GM23338 (cell line): ENCODE measurements at regions not wholly inside any gene's neighbourhood (a gene's known extent, or its start where the extent isn't known, plus 50 kb on each side); places are given as distances from the start of the nearest gene placed in this dataset.

Experiments used
- ATAC-seq: fragments of 200-7000 bp; cut with Tn5 transposase; 3 replicates; pipeline ENCODE4 v1.9.1; 2020
- DNase-seq: peaks from one replicate; pipeline ENCODE4 v3.0.0-alpha.2; 2015; ENCODE audit warnings: low spot score
- H2AFZ ChIP-seq: fragments of 200-600 bp; sonication (generic); 2 replicates; pipeline ENCODE4 v1.8.0; 2016; ENCODE audit warnings: antibody characterized with exemption, mild to moderate bottlenecking, moderate library complexity
- H3F3A ChIP-seq: fragments of 200-600 bp; sonication (generic); replicated peaks from 2 replicates; pipeline ENCODE4 v1.8.0; 2017; ENCODE audit warnings: antibody characterized with exemption, mixed run types, low read depth
- H3K27ac ChIP-seq: fragments of 200-600 bp; sonication (generic); 2 replicates; pipeline ENCODE4 v1.6.1; 2016; ENCODE audit warnings: low read depth
- H3K27me3 ChIP-seq: fragments of 200-600 bp; sonication (generic); 2 replicates; pipeline ENCODE4 v1.8.0; 2016; ENCODE audit warnings: mild to moderate bottlenecking, mixed run types, moderate library complexity; ENCODE audit not compliant: insufficient read depth
- H3K36me3 ChIP-seq: fragments of 200-600 bp; sonication (generic); 2 replicates; pipeline ENCODE4 v1.8.0; 2016; ENCODE audit warnings: mild to moderate bottlenecking; ENCODE audit not compliant: insufficient read depth
- H3K4me1 ChIP-seq: fragments of 200-600 bp; sonication (generic); 2 replicates; pipeline ENCODE4 v1.8.0; 2016; ENCODE audit warnings: mild to moderate bottlenecking, moderate library complexity; ENCODE audit not compliant: insufficient read depth
- H3K4me2 ChIP-seq: fragments of 200-600 bp; sonication (generic); 2 replicates; pipeline ENCODE4 v1.7.1; 2017; ENCODE audit warnings: mixed run types
- H3K4me3 ChIP-seq: fragments of 200-600 bp; sonication (generic); 2 replicates; pipeline ENCODE4 v1.6.1; 2016; ENCODE audit warnings: mixed run types
- H3K79me2 ChIP-seq: fragments of 200-600 bp; sonication (generic); replicated peaks from 2 replicates; pipeline ENCODE4 v1.8.0; 2017; ENCODE audit warnings: mild to moderate bottlenecking; ENCODE audit not compliant: insufficient read depth
- H3K9me2 ChIP-seq: fragments of 200-600 bp; sonication (generic); 2 replicates; pipeline ENCODE4 v1.8.0; 2017; ENCODE audit not compliant: insufficient read depth
- H4K20me1 ChIP-seq: fragments of 200-600 bp; sonication (generic); replicated peaks from 2 replicates; pipeline ENCODE4 v1.8.0; 2017; ENCODE audit warnings: mild to moderate bottlenecking; ENCODE audit not compliant: insufficient read depth
- H3K27ac Mint-ChIP-seq: 2 replicates; pipeline ENCODE4 v1.8.0; 2020; ENCODE audit warnings: inconsistent platforms, mild to moderate bottlenecking, moderate library complexity, mixed read lengths
- H3K27me3 Mint-ChIP-seq: 3 replicates; pipeline ENCODE4 v1.8.0; 2022; ENCODE audit warnings: low read depth, mild to moderate bottlenecking, moderate library complexity, mixed read lengths, inconsistent platforms; ENCODE audit not compliant: insufficient read depth, poor library complexity
- H3K36me3 Mint-ChIP-seq: 3 replicates; pipeline ENCODE4 v1.8.0; 2021; ENCODE audit warnings: low read depth, mild to moderate bottlenecking, inconsistent platforms, moderate library complexity, mixed read lengths
- H3K4me1 Mint-ChIP-seq: 3 replicates; pipeline ENCODE4 v1.8.0; 2020; ENCODE audit warnings: mild to moderate bottlenecking, inconsistent platforms, mixed read lengths
- H3K4me3 Mint-ChIP-seq: 3 replicates; pipeline ENCODE4 v1.8.0; 2021; ENCODE audit warnings: moderate library complexity, mild to moderate bottlenecking, inconsistent platforms, mixed read lengths
- H3K9me3 Mint-ChIP-seq: 3 replicates; pipeline ENCODE4 v1.8.0; 2020; ENCODE audit warnings: moderate library complexity, mild to moderate bottlenecking, inconsistent platforms, mixed read lengths
- CREB1 ChIP-seq: fragments of 250-450 bp; sonication (Bioruptor Pico); IDR thresholded peaks from 2 replicates; pipeline ENCODE4 v1.5.0; 2020; ENCODE audit warnings: low read depth, mild to moderate bottlenecking, moderate library complexity
- EZH2 ChIP-seq: fragments of 200-600 bp; sonication (generic); IDR thresholded peaks from one replicate; pipeline ENCODE4 v1.8.0; 2017; ENCODE audit warnings: antibody characterized with exemption, mild to moderate bottlenecking, low read depth; ENCODE audit not compliant: unreplicated experiment
- EZH2phosphoT487 ChIP-seq: fragments of 200-600 bp; sonication (generic); IDR thresholded peaks from one replicate; pipeline ENCODE4 v1.8.1; 2018; ENCODE audit warnings: antibody characterized with exemption; ENCODE audit not compliant: unreplicated experiment
- JUNB ChIP-seq: IDR thresholded peaks from one replicate; pipeline ENCODE4 v1.6.1; 2016; ENCODE audit warnings: antibody characterized with exemption; ENCODE audit not compliant: unreplicated experiment
- NANOG ChIP-seq: IDR thresholded peaks from 2 replicates; pipeline ENCODE4 v1.6.1; 2016; ENCODE audit warnings: antibody characterized with exemption, borderline replicate concordance
- POLR2AphosphoS5 ChIP-seq: IDR thresholded peaks from 2 replicates; pipeline ENCODE4 v1.6.1; 2016; ENCODE audit warnings: antibody characterized with exemption, low read depth
- STAT1 ChIP-seq: IDR thresholded peaks from one replicate; pipeline ENCODE4 v1.6.1; 2016; ENCODE audit warnings: antibody characterized with exemption; ENCODE audit not compliant: unreplicated experiment
- ZNF114 ChIP-seq: fragments of 250-450 bp; sonication (Bioruptor Pico); IDR thresholded peaks from 2 replicates; pipeline ENCODE4 v1.5.0; 2020; ENCODE audit warnings: mild to moderate bottlenecking, moderate library complexity
- ZNF331 ChIP-seq: fragments of 250-450 bp; sonication (Bioruptor Pico); IDR thresholded peaks from 2 replicates; pipeline ENCODE4 v1.5.0; 2020; ENCODE audit warnings: low read depth, mild to moderate bottlenecking, moderate library complexity
- TF ChIP-seq, protein P1 (sequence below), 2 experiments: fragments of 200-600 bp in 1 of 2; sonication (generic) in 1 of 2; conservative IDR thresholded peaks; 2 replicates each; pipeline versions ENCODE4 v1.5.1 to v1.6.1; 2016 to 2017; ENCODE audit warnings: antibody characterized with exemption in 2 of 2, low read depth in 2 of 2, mild to moderate bottlenecking in 2 of 2, moderate library complexity in 1 of 2
- TF ChIP-seq, protein P2 (sequence below): IDR thresholded peaks from one replicate; pipeline ENCODE4 v1.6.1; 2018; ENCODE audit warnings: antibody characterized with exemption; ENCODE audit not compliant: unreplicated experiment
- TF ChIP-seq, protein P3 (sequence below): IDR thresholded peaks from 2 replicates; pipeline ENCODE4 v1.6.1; 2016; ENCODE audit warnings: antibody characterized with exemption
- TF ChIP-seq, protein P4 (sequence below): fragments of 250-450 bp; sonication (Bioruptor Pico); IDR thresholded peaks from 2 replicates; pipeline ENCODE4 v1.5.0; 2020; ENCODE audit warnings: mild to moderate bottlenecking, moderate library complexity

DNA sequence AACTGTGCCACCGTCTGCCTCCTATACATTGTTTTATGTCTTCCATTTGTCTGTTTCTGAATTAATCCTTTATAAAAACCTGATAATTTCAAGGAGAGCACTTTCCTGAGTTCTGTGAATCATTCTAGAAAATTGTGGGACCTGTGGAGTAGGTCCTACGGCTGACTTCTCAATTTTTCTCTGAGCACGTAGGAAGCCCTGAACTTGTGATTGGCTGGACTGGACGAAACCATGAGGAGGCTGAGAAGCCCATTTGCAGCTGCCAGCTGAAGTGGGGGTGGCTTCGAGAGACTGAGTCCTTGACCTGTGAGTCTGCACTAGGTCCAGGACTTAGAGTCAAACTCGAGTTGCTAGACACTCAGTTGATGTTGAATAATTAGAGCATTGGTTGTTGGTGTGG, 277.1 kb upstream of the NCAM2 start:
- no peak for DNase-seq
- H3K9me2 ChIP-seq, result peaks cover 13% of the 10 kb centered on the region; the same call in 1 of the 2 replicates
- H3K4me1 ChIP-seq, result no peaks in the 10 kb centered on the region
- no peak overlapping the region for H2AFZ ChIP-seq
- no peaks in the 10 kb centered on the region for H3F3A ChIP-seq
- no peaks in the 10 kb centered on the region for H3K79me2 ChIP-seq
- no peak overlapping the region for H3K27ac ChIP-seq
- Mint-ChIP-seq H3K27me3 (no peaks in the 10 kb centered on the region), H3K4me1 (no peaks in the 10 kb centered on the region), H3K9me3 (no peaks in the 10 kb centered on the region), H3K27ac (no peak overlapping the region; the same call in 1 of the 2 replicates), H3K4me3 (no peak overlapping the region), H3K36me3 (peaks cover 4% of the 10 kb centered on the region; the same call in 1 of the 3 replicates)
- no peak for ATAC-seq
- H4K20me1 ChIP-seq, result no peaks in the 10 kb centered on the region
- H3K4me3 ChIP-seq, result no peak overlapping the region
- TF ChIP-seq EZH2, result no peak
- no peak for TF ChIP-seq EZH2phosphoT487
- no peak for TF ChIP-seq JUNB
- no peak for TF ChIP-seq ZNF331 (CRISPR knock-in tag)
- TF ChIP-seq, protein P1, sequence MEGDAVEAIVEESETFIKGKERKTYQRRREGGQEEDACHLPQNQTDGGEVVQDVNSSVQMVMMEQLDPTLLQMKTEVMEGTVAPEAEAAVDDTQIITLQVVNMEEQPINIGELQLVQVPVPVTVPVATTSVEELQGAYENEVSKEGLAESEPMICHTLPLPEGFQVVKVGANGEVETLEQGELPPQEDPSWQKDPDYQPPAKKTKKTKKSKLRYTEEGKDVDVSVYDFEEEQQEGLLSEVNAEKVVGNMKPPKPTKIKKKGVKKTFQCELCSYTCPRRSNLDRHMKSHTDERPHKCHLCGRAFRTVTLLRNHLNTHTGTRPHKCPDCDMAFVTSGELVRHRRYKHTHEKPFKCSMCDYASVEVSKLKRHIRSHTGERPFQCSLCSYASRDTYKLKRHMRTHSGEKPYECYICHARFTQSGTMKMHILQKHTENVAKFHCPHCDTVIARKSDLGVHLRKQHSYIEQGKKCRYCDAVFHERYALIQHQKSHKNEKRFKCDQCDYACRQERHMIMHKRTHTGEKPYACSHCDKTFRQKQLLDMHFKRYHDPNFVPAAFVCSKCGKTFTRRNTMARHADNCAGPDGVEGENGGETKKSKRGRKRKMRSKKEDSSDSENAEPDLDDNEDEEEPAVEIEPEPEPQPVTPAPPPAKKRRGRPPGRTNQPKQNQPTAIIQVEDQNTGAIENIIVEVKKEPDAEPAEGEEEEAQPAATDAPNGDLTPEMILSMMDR (conservative IDR thresholded peaks at IDR 0.05; ENCODE audit: low read depth in 2 of 2), result no peak
- no peak for TF ChIP-seq ZNF114 (CRISPR knock-in tag)
- TF ChIP-seq CREB1, result no peak
- TF ChIP-seq, protein P2, sequence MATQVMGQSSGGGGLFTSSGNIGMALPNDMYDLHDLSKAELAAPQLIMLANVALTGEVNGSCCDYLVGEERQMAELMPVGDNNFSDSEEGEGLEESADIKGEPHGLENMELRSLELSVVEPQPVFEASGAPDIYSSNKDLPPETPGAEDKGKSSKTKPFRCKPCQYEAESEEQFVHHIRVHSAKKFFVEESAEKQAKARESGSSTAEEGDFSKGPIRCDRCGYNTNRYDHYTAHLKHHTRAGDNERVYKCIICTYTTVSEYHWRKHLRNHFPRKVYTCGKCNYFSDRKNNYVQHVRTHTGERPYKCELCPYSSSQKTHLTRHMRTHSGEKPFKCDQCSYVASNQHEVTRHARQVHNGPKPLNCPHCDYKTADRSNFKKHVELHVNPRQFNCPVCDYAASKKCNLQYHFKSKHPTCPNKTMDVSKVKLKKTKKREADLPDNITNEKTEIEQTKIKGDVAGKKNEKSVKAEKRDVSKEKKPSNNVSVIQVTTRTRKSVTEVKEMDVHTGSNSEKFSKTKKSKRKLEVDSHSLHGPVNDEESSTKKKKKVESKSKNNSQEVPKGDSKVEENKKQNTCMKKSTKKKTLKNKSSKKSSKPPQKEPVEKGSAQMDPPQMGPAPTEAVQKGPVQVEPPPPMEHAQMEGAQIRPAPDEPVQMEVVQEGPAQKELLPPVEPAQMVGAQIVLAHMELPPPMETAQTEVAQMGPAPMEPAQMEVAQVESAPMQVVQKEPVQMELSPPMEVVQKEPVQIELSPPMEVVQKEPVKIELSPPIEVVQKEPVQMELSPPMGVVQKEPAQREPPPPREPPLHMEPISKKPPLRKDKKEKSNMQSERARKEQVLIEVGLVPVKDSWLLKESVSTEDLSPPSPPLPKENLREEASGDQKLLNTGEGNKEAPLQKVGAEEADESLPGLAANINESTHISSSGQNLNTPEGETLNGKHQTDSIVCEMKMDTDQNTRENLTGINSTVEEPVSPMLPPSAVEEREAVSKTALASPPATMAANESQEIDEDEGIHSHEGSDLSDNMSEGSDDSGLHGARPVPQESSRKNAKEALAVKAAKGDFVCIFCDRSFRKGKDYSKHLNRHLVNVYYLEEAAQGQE, result no peak
- TF ChIP-seq, protein P3, sequence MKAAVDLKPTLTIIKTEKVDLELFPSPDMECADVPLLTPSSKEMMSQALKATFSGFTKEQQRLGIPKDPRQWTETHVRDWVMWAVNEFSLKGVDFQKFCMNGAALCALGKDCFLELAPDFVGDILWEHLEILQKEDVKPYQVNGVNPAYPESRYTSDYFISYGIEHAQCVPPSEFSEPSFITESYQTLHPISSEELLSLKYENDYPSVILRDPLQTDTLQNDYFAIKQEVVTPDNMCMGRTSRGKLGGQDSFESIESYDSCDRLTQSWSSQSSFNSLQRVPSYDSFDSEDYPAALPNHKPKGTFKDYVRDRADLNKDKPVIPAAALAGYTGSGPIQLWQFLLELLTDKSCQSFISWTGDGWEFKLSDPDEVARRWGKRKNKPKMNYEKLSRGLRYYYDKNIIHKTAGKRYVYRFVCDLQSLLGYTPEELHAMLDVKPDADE, result no peak
- TF ChIP-seq POLR2AphosphoS5, result no peak
- no peak for TF ChIP-seq NANOG
- no peak for TF ChIP-seq STAT1
- TF ChIP-seq, protein P4, sequence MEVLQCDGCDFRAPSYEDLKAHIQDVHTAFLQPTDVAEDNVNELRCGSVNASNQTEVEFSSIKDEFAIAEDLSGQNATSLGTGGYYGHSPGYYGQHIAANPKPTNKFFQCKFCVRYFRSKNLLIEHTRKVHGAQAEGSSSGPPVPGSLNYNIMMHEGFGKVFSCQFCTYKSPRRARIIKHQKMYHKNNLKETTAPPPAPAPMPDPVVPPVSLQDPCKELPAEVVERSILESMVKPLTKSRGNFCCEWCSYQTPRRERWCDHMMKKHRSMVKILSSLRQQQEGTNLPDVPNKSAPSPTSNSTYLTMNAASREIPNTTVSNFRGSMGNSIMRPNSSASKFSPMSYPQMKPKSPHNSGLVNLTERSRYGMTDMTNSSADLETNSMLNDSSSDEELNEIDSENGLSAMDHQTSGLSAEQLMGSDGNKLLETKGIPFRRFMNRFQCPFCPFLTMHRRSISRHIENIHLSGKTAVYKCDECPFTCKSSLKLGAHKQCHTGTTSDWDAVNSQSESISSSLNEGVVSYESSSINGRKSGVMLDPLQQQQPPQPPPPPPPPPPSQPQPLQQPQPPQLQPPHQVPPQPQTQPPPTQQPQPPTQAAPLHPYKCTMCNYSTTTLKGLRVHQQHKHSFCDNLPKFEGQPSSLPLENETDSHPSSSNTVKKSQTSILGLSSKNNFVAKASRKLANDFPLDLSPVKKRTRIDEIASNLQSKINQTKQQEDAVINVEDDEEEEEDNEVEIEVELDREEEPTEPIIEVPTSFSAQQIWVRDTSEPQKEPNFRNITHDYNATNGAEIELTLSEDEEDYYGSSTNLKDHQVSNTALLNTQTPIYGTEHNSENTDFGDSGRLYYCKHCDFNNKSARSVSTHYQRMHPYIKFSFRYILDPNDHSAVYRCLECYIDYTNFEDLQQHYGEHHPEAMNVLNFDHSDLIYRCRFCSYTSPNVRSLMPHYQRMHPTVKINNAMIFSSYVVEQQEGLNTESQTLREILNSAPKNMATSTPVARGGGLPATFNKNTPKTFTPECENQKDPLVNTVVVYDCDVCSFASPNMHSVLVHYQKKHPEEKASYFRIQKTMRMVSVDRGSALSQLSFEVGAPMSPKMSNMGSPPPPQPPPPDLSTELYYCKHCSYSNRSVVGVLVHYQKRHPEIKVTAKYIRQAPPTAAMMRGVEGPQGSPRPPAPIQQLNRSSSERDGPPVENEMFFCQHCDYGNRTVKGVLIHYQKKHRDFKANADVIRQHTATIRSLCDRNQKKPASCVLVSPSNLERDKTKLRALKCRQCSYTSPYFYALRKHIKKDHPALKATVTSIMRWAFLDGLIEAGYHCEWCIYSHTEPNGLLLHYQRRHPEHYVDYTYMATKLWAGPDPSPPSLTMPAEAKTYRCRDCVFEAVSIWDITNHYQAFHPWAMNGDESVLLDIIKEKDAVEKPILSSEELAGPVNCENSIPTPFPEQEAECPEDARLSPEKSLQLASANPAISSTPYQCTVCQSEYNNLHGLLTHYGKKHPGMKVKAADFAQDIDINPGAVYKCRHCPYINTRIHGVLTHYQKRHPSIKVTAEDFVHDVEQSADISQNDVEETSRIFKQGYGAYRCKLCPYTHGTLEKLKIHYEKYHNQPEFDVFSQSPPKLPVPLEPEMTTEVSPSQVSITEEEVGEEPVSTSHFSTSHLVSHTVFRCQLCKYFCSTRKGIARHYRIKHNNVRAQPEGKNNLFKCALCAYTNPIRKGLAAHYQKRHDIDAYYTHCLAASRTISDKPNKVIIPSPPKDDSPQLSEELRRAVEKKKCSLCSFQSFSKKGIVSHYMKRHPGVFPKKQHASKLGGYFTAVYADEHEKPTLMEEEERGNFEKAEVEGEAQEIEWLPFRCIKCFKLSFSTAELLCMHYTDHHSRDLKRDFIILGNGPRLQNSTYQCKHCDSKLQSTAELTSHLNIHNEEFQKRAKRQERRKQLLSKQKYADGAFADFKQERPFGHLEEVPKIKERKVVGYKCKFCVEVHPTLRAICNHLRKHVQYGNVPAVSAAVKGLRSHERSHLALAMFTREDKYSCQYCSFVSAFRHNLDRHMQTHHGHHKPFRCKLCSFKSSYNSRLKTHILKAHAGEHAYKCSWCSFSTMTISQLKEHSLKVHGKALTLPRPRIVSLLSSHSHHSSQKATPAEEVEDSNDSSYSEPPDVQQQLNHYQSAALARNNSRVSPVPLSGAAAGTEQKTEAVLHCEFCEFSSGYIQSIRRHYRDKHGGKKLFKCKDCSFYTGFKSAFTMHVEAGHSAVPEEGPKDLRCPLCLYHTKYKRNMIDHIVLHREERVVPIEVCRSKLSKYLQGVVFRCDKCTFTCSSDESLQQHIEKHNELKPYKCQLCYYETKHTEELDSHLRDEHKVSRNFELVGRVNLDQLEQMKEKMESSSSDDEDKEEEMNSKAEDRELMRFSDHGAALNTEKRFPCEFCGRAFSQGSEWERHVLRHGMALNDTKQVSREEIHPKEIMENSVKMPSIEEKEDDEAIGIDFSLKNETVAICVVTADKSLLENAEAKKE (CRISPR knock-in tag), result no peak
- no peak overlapping the region for H3K4me2 ChIP-seq
- H3K27me3 ChIP-seq, result no peaks in the 10 kb centered on the region
- H3K36me3 ChIP-seq, result no peaks in the 10 kb centered on the region
